ENCODE measurements at regions not wholly inside any gene's neighbourhood (a gene's known extent, or its start where the extent isn't known, plus 50 kb on each side); places are given as distances from the start of the nearest gene placed in this dataset.

DNA sequence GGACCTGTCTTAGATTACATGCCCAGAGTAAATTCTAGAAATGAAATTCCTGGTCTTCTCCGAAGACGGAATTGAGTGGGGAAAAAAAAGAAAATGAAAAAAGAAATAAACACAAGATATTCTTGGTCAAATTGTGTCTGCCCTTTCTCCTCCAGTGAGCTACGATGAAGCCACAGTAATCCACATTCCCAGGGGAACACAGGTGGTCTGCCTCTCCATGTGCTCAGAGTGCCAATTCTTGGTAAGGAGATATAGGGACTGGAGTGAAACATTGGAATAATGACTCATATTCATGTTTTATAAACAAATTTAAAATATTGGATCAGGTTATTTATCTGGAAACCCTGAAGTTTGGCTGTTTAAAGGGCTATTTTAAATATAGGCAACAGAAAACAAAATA, 54.2 kb upstream of the MGST2 start:
- H3K27ac ChIP-seq (ENCODE audit: control insufficient read depth, insufficient read depth, low read length), result no peak overlapping the region
- dilution Hi-C loops (cut with MboI; ENCODE audit: extremely low pct_ligation_motif_present, low sequenced_read_pairs), result no loop called here
- no peaks in the 10 kb centered on the region for H3K9me1 ChIP-seq (ENCODE audit: control insufficient read depth, extremely low read depth, insufficient read depth, low read length)
- TF ChIP-seq, protein P1, sequence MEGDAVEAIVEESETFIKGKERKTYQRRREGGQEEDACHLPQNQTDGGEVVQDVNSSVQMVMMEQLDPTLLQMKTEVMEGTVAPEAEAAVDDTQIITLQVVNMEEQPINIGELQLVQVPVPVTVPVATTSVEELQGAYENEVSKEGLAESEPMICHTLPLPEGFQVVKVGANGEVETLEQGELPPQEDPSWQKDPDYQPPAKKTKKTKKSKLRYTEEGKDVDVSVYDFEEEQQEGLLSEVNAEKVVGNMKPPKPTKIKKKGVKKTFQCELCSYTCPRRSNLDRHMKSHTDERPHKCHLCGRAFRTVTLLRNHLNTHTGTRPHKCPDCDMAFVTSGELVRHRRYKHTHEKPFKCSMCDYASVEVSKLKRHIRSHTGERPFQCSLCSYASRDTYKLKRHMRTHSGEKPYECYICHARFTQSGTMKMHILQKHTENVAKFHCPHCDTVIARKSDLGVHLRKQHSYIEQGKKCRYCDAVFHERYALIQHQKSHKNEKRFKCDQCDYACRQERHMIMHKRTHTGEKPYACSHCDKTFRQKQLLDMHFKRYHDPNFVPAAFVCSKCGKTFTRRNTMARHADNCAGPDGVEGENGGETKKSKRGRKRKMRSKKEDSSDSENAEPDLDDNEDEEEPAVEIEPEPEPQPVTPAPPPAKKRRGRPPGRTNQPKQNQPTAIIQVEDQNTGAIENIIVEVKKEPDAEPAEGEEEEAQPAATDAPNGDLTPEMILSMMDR (optimal IDR thresholded peaks at IDR 0.05 in 1 of 3, IDR thresholded peaks at IDR 0.05 in 1 of 3, conservative IDR thresholded peaks at IDR 0.05 in 1 of 3; ENCODE audit: extremely low read depth in 1 of 3, insufficient read depth in 2 of 3, low read length in 3 of 3), result no peak
- TF ChIP-seq EZH2 (IDR thresholded peaks at IDR 0.05; ENCODE audit: low read length), result no peak
- H3K79me2 ChIP-seq (ENCODE audit: control insufficient read depth, insufficient read depth, low read length), result no peaks in the 10 kb centered on the region
- H3K4me3 ChIP-seq (ENCODE audit: control insufficient read depth in 2 of 3, extremely low read depth in 1 of 3, insufficient read depth in 2 of 3, low read depth in 1 of 3, low read length in 3 of 3), result no peak overlapping the region
- no peaks in the 10 kb centered on the region for H3K36me3 ChIP-seq (ENCODE audit: control insufficient read depth in 2 of 2, extremely low read depth in 1 of 2, insufficient read depth in 2 of 2, low read length in 2 of 2)
- no peak overlapping the region for H3K9ac ChIP-seq (ENCODE audit: control insufficient read depth, extremely low read depth, insufficient read depth, low read length)
- H2AFZ ChIP-seq (ENCODE audit: control insufficient read depth, low read length), result no peak overlapping the region
- H3K27me3 ChIP-seq (ENCODE audit: control insufficient read depth, extremely low read depth, insufficient read depth, low read length), result no peaks in the 10 kb centered on the region
- H3K4me2 ChIP-seq (ENCODE audit: control insufficient read depth, extremely low read depth, insufficient read depth, low read depth, low read length), result no peak overlapping the region
- peaks cover 7% of the 10 kb centered on the region for H3K4me1 ChIP-seq (ENCODE audit: control insufficient read depth, extremely low read depth, insufficient read depth, low read length)
- no peak for FAIRE-seq
- H3K9me3 ChIP-seq (ENCODE audit: control insufficient read depth, low read depth, low read length), result no peaks in the 10 kb centered on the region
- DNase-seq (ENCODE audit: low read depth, low spot score), result no peak
- no peaks in the 10 kb centered on the region for H4K20me1 ChIP-seq (ENCODE audit: control insufficient read depth, extremely low read depth, insufficient read depth, low read length)

DNA sequence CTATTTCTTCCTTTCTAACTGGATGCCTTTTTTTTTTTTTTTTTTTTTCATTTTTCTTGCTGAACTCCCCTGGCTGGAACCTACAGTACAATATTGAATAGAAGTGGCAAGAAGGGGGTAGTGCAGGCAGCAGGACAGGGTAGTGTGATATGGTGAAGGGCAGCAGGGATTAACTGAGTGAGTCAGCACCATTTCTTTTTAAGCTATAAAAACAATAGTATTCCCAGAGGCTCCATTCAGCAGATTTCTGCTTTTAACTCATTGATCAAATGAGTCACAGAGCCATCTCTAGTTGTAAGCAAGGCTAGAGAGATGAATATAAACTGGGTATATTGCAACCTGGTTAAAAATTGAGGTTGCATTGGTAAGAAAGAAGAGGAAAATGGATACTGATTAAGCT, 53.6 kb upstream of the SETD7 start:
- dilution Hi-C loops (cut with MboI; ENCODE audit: extremely low pct_ligation_motif_present, low sequenced_read_pairs), result no loop called here
- DNase-seq (ENCODE audit: low read depth, low spot score) (no peak), FAIRE-seq (no peak)

More for the DNA sequence above, 53.6 kb upstream of the SETD7 start:
- Histone ChIP-seq H3K9ac (ENCODE audit: control insufficient read depth, extremely low read depth, insufficient read depth, low read length) (no peak overlapping the region), H4K20me1 (ENCODE audit: control insufficient read depth, extremely low read depth, insufficient read depth, low read length) (no peaks in the 10 kb centered on the region), H3K4me3 (ENCODE audit: control insufficient read depth in 2 of 3, extremely low read depth in 1 of 3, insufficient read depth in 2 of 3, low read depth in 1 of 3, low read length in 3 of 3) (no peak overlapping the region), H3K36me3 (ENCODE audit: control insufficient read depth in 2 of 2, extremely low read depth in 1 of 2, insufficient read depth in 2 of 2, low read length in 2 of 2) (no peaks in the 10 kb centered on the region), H3K4me2 (ENCODE audit: control insufficient read depth, extremely low read depth, insufficient read depth, low read depth, low read length) (no peak overlapping the region), H3K27ac (ENCODE audit: control insufficient read depth, insufficient read depth, low read length) (no peak overlapping the region), H3K27me3 (ENCODE audit: control insufficient read depth, extremely low read depth, insufficient read depth, low read length) (no peaks in the 10 kb centered on the region), H2AFZ (ENCODE audit: control insufficient read depth, low read length) (no peak overlapping the region), H3K79me2 (ENCODE audit: control insufficient read depth, insufficient read depth, low read length) (no peaks in the 10 kb centered on the region), H3K9me1 (ENCODE audit: control insufficient read depth, extremely low read depth, insufficient read depth, low read length) (no peaks in the 10 kb centered on the region), H3K4me1 (ENCODE audit: control insufficient read depth, extremely low read depth, insufficient read depth, low read length) (peaks cover 7% of the 10 kb centered on the region), H3K9me3 (ENCODE audit: control insufficient read depth, low read depth, low read length) (no peaks in the 10 kb centered on the region)
- TF ChIP-seq, protein P1 (optimal IDR thresholded peaks at IDR 0.05 in 1 of 3, IDR thresholded peaks at IDR 0.05 in 1 of 3, conservative IDR thresholded peaks at IDR 0.05 in 1 of 3; ENCODE audit: extremely low read depth in 1 of 3, insufficient read depth in 2 of 3, low read length in 3 of 3), result no peak
- no peak for TF ChIP-seq EZH2 (IDR thresholded peaks at IDR 0.05; ENCODE audit: low read length)
